ENCODE measurements at regions not wholly inside any gene's neighbourhood (a gene's known extent, or its start where the extent isn't known, plus 50 kb on each side); places are given as distances from the start of the nearest gene placed in this dataset.

DNA sequence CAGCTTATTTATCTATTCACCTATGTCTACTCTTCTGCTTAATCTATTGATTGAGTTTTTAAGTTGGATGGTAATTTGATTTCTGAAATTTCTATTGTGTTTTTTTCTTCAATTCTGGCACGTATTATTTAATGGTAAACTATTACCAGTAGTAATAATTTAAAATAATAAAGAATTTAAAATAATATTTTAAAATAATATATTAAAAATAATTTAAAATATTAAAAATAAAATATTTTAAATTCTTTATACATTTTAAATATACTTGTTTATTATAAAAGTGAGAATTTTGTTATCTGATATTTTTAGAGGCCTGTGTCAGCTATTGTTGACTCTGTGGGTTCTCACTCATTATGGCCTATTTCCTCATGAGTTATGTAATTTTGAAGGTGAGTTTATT lies 100.7 kb upstream of the SPATA16 start:
- TF ChIP-seq, protein P1, sequence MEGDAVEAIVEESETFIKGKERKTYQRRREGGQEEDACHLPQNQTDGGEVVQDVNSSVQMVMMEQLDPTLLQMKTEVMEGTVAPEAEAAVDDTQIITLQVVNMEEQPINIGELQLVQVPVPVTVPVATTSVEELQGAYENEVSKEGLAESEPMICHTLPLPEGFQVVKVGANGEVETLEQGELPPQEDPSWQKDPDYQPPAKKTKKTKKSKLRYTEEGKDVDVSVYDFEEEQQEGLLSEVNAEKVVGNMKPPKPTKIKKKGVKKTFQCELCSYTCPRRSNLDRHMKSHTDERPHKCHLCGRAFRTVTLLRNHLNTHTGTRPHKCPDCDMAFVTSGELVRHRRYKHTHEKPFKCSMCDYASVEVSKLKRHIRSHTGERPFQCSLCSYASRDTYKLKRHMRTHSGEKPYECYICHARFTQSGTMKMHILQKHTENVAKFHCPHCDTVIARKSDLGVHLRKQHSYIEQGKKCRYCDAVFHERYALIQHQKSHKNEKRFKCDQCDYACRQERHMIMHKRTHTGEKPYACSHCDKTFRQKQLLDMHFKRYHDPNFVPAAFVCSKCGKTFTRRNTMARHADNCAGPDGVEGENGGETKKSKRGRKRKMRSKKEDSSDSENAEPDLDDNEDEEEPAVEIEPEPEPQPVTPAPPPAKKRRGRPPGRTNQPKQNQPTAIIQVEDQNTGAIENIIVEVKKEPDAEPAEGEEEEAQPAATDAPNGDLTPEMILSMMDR (IDR thresholded peaks at IDR 0.05; ENCODE audit: poor library complexity, severe bottlenecking): no peak
- ATAC-seq (ENCODE audit: low read depth) (no peak), DNase-seq (ENCODE audit: low spot score) (no peak)
- Histone ChIP-seq H3K4me1 (ENCODE audit: insufficient read depth, poor library complexity, severe bottlenecking) (no peaks in the 10 kb centered on the region), H3K27me3 (ENCODE audit: insufficient read depth, poor library complexity, severe bottlenecking) (peaks cover 11% of the 10 kb centered on the region), H3K9me3 (ENCODE audit: severe bottlenecking) (no peaks in the 10 kb centered on the region), H3K4me3 (ENCODE audit: severe bottlenecking) (no peak overlapping the region), H3K36me3 (ENCODE audit: low read depth) (no peaks in the 10 kb centered on the region), H3K27ac (ENCODE audit: poor library complexity, severe bottlenecking) (no peak overlapping the region)

DNA sequence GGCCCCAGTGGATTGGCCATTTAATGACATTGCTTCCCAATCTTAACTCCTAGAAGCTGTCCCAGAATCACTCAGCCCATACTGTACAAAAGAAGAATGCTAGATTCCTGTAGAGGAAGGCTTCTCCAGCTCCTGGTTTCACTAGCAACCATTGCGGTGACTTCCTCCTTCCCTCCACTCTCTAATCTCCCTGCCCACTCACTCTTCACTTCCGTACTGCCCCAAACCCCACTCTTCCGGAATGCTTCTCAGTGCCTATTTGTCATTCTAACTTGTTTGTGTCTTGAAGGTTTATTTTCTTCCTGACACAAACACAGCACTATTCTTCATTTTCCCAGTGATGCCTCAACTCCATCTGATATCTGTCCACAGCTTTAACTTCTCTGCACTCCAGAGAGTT lies 97.1 kb upstream of the SPATA16 start:
- Histone ChIP-seq H3K27me3 (ENCODE audit: insufficient read depth, poor library complexity, severe bottlenecking) (peaks cover 6% of the 10 kb centered on the region), H3K36me3 (ENCODE audit: low read depth) (no peaks in the 10 kb centered on the region), H3K4me3 (ENCODE audit: severe bottlenecking) (no peak overlapping the region), H3K27ac (ENCODE audit: poor library complexity, severe bottlenecking) (no peak overlapping the region), H3K4me1 (ENCODE audit: insufficient read depth, poor library complexity, severe bottlenecking) (no peaks in the 10 kb centered on the region), H3K9me3 (ENCODE audit: severe bottlenecking) (no peaks in the 10 kb centered on the region)
- DNase-seq (ENCODE audit: low spot score) (no peak), ATAC-seq (ENCODE audit: low read depth) (no peak)
- TF ChIP-seq, protein P1 (IDR thresholded peaks at IDR 0.05; ENCODE audit: poor library complexity, severe bottlenecking): no peak

GRCh38 chr3:173225351-173225750 lies 84.3 kb upstream of the SPATA16 start:
- no peak for DNase-seq (ENCODE audit: low spot score)

DNA sequence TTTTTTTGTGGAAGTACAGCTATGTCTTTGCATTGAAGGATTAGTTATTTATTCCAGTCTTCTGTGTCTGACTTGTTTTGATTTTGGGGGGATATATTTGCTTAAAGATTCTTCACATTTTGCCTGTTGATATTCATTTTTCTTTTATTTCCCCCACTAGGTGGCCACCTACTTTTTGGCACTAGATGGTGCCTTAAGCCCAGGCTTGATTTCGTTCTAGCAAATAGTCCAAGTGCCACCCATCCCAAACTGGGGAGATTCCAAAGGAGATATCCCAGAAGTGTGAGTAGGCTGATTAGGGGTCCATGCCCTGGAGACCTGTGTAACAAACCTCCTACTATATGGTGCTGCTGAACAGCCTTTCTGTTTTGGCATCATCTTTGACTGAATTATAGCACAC lies 80.0 kb upstream of the SPATA16 start:
- H3K36me3 ChIP-seq (ENCODE audit: low read depth): no peaks in the 10 kb centered on the region
- H3K9me3 ChIP-seq (ENCODE audit: severe bottlenecking): no peaks in the 10 kb centered on the region
- no peak overlapping the region for H3K27ac ChIP-seq (ENCODE audit: poor library complexity, severe bottlenecking)
- TF ChIP-seq, protein P1 (IDR thresholded peaks at IDR 0.05; ENCODE audit: poor library complexity, severe bottlenecking): peak; percentile 58
- H3K4me1 ChIP-seq (ENCODE audit: insufficient read depth, poor library complexity, severe bottlenecking): no peaks in the 10 kb centered on the region
- H3K27me3 ChIP-seq (ENCODE audit: insufficient read depth, poor library complexity, severe bottlenecking): peaks cover 17% of the 10 kb centered on the region
- H3K4me3 ChIP-seq (ENCODE audit: severe bottlenecking): no peak overlapping the region
- DNase-seq (ENCODE audit: low spot score) (no peak), ATAC-seq (ENCODE audit: low read depth) (no peak)

More at GRCh38 chr3:173225351-173225750, 84.3 kb upstream of the SPATA16 start:
- no peaks in the 10 kb centered on the region for H3K4me1 ChIP-seq (ENCODE audit: insufficient read depth, poor library complexity, severe bottlenecking)
- no peaks in the 10 kb centered on the region for H3K9me3 ChIP-seq (ENCODE audit: severe bottlenecking)
- no peak for ATAC-seq (ENCODE audit: low read depth)
- no peak overlapping the region for H3K27ac ChIP-seq (ENCODE audit: poor library complexity, severe bottlenecking)
- no peak overlapping the region for H3K4me3 ChIP-seq (ENCODE audit: severe bottlenecking)
- peaks cover 8% of the 10 kb centered on the region for H3K27me3 ChIP-seq (ENCODE audit: insufficient read depth, poor library complexity, severe bottlenecking)
- H3K36me3 ChIP-seq (ENCODE audit: low read depth): no peaks in the 10 kb centered on the region
- TF ChIP-seq, protein P1 (IDR thresholded peaks at IDR 0.05; ENCODE audit: poor library complexity, severe bottlenecking): no peak

DNA sequence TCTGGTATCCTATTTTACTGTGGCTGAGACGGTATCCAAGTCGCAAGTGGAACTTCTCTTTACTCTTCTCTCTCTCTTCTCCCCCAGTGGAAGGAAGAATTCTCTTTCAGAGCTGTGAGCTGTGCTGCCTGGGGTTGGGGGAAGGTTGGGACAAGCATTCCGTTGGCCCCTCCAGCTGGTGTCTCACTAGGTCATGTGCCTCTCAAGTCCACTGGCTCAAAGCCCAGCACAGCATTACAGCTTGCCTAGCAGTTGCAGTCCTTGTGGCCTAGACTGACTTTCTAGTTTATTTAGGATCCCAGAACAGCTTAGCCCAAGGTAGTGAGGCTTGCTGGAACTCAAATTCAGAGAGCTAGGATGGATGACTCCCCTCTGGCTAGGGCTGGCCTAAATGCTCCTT lies 76.1 kb upstream of the SPATA16 start:
- TF ChIP-seq, protein P1 (IDR thresholded peaks at IDR 0.05; ENCODE audit: poor library complexity, severe bottlenecking): no peak
- Histone ChIP-seq H3K4me3 (ENCODE audit: severe bottlenecking) (no peak overlapping the region), H3K27me3 (ENCODE audit: insufficient read depth, poor library complexity, severe bottlenecking) (peaks cover 14% of the 10 kb centered on the region), H3K9me3 (ENCODE audit: severe bottlenecking) (no peaks in the 10 kb centered on the region), H3K4me1 (ENCODE audit: insufficient read depth, poor library complexity, severe bottlenecking) (no peaks in the 10 kb centered on the region), H3K27ac (ENCODE audit: poor library complexity, severe bottlenecking) (no peak overlapping the region), H3K36me3 (ENCODE audit: low read depth) (no peaks in the 10 kb centered on the region)
- DNase-seq (ENCODE audit: low spot score) (no peak), ATAC-seq (ENCODE audit: low read depth) (no peak)
